ENCODE measurements at regions not wholly inside any gene's neighbourhood (a gene's known extent, or its start where the extent isn't known, plus 50 kb on each side); places are given as distances from the start of the nearest gene placed in this dataset.

GRCh38 chr13:73479856-73480255 is 421.1 kb downstream of the KLF5 start:
- no peak for TF ChIP-seq CTCF (IDR thresholded peaks at IDR 0.05)
- no peak for TF ChIP-seq POLR2A (IDR thresholded peaks at IDR 0.05)
